ENCODE measurements at regions not wholly inside any gene's neighbourhood (a gene's known extent, or its start where the extent isn't known, plus 50 kb on each side); places are given as distances from the start of the nearest gene placed in this dataset.

DNA sequence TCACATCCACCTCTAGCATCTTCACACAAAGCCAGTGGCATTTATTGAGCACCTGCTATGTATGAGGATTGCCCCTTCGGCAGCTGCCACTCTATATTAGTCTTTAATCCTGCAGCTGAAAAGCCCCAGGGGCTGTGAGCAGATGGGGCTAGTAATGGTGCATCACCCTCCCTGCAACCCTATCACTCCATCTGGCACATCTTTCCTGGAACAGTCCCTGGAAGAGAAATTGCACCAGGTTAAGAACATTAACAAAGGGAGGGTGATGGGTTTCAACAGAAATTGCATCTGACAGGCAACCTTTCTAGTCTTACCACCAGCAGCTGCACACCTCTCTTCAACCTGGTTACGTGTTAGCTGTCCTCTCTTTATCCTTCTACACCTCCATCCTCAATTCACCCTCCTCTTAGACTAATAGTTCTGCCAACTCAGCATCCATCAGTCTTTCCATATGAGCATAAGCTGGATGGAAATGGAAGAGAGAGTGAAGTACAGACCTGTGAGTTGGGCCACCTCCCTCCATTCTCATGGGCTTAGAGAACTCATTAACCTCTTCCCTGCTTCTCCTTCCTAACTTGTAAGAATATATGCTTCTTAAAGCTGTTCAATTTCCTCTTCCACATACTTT, 168.6 kb upstream of the NEBL start:
- TF ChIP-seq POLR2AphosphoS5 (IDR thresholded peaks at IDR 0.05) (no peak), POLR2A (IDR thresholded peaks at IDR 0.05) (no peak), CTCF (IDR thresholded peaks at IDR 0.05) (no peak)
- Histone ChIP-seq H3K4me1 (replicated peaks) (no peaks in the 10 kb centered on the region), H3K36me3 (no peaks in the 10 kb centered on the region), H3K4me3 (no peak overlapping the region), H3K9me3 (no peaks in the 10 kb centered on the region), H3K27me3 (replicated peaks; ENCODE audit: insufficient read depth) (no peaks in the 10 kb centered on the region), H3K27ac (no peak overlapping the region)
- WGBS, result 89% methylated on average over 2 of the region's 2 CpGs
- DNase-seq (ENCODE audit: low spot score), result no peak
- intact Hi-C loops (cut with DNase I), result loop anchor here (10.0 kb wide), 1 partner anchor 171 kb away; the partner anchor contains the start of gene NEBL

DNA sequence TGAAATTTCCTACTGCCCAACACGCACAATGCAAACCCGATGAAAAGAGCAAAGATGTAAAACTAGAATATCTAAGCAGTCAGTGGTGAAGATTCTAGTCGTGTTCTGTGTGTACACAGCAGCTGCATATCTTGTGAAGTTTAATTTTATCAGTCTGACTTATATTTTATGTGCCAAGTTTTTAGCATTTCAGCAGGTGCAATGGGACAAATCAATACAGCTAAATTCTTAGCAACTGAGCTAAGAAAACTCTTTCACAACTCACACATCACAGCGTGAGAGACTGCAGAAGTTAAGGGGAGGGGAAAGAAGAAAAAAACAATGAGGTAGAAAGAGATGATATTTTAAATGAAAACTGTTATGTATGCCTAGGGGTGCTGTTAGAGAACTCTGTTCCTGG, 164.9 kb upstream of the NEBL start:
- whole genome bisulfite sequencing, result 67% methylated on average over 4 of the region's 4 CpGs
- no peak for TF ChIP-seq POLR2A (IDR thresholded peaks at IDR 0.05)
- TF ChIP-seq CTCF (IDR thresholded peaks at IDR 0.05), result no peak
- TF ChIP-seq POLR2AphosphoS5 (IDR thresholded peaks at IDR 0.05), result no peak
- no peaks in the 10 kb centered on the region for H3K27me3 ChIP-seq (replicated peaks; ENCODE audit: insufficient read depth)
- no peak overlapping the region for H3K27ac ChIP-seq
- H3K36me3 ChIP-seq, result no peaks in the 10 kb centered on the region
- no peak for DNase-seq (ENCODE audit: low spot score)
- H3K4me1 ChIP-seq (replicated peaks), result no peaks in the 10 kb centered on the region
- H3K4me3 ChIP-seq, result no peak overlapping the region
- no peaks in the 10 kb centered on the region for H3K9me3 ChIP-seq
- intact Hi-C loops (cut with DNase I), result loop anchor here (10.0 kb wide), 1 partner anchor 167 kb away; the partner anchor contains the start of gene NEBL

DNA sequence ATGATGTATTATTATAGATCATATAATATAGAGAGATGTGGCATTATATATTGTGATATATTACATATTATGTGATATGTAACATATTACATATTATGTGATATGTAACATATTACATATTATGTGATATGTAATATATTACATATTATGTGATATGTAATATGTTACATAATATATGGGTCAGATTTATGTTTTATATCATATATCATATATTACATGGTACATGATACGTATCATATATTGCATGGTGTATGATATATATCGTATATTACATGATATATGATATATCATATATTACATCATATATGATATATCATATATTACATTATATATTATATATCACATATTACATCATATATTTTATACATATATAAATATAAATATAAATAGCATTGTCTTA, 164.1 kb upstream of the NEBL start:
- H3K9me3 ChIP-seq, result no peaks in the 10 kb centered on the region
- 100% methylated on average over 2 of the region's 2 CpGs for WGBS
- H3K27ac ChIP-seq, result no peak overlapping the region
- no peaks in the 10 kb centered on the region for H3K36me3 ChIP-seq
- no peaks in the 10 kb centered on the region for H3K4me1 ChIP-seq (replicated peaks)
- H3K27me3 ChIP-seq (replicated peaks; ENCODE audit: insufficient read depth), result no peaks in the 10 kb centered on the region
- H3K4me3 ChIP-seq, result no peak overlapping the region
- DNase-seq (ENCODE audit: low spot score), result no peak
- intact Hi-C loops (cut with DNase I), result loop anchor here (10.0 kb wide), 1 partner anchor 166 kb away; the partner anchor contains the start of gene NEBL
- TF ChIP-seq POLR2A (IDR thresholded peaks at IDR 0.05) (no peak), CTCF (IDR thresholded peaks at IDR 0.05) (no peak), POLR2AphosphoS5 (IDR thresholded peaks at IDR 0.05) (no peak)

- WGBS, result 91% methylated on average over 4 of the region's 4 CpGs
- Histone ChIP-seq H3K27me3 (replicated peaks; ENCODE audit: insufficient read depth) (no peaks in the 10 kb centered on the region), H3K36me3 (no peaks in the 10 kb centered on the region), H3K27ac (no peak overlapping the region), H3K9me3 (no peaks in the 10 kb centered on the region), H3K4me1 (replicated peaks) (no peaks in the 10 kb centered on the region), H3K4me3 (no peak overlapping the region)
- no peak for TF ChIP-seq CTCF (IDR thresholded peaks at IDR 0.05)
- TF ChIP-seq POLR2AphosphoS5 (IDR thresholded peaks at IDR 0.05), result no peak
- TF ChIP-seq POLR2A (IDR thresholded peaks at IDR 0.05), result no peak
- intact Hi-C loops (cut with DNase I), result loop anchor here (10.0 kb wide), 1 partner anchor 166 kb away; the partner anchor contains the start of gene NEBL
- no peak for DNase-seq (ENCODE audit: low spot score)
These were observed 163.5 kb upstream of the NEBL start for GRCh38 chr10:21060626-21061025.

DNA sequence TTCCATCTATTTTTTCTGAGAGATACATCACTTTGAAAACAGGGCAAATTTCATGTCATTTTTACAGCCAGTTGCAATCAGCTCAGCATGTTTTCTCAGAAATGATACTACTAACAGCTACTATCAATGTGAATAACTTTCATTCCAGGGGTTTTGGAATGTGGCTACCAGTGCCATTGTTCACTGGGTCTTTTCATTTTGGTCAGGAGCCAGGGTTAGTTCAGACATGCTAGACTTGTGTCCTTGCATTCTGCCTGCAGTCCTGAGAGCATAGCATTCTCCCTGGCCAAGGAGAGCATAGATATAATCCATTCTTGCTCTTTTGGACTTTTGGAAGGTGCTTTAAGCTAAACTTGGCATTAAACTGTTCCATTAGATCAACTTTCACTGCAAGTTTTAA, 160.9 kb upstream of the NEBL start:
- H3K4me3 ChIP-seq, result no peak overlapping the region
- intact Hi-C loops (cut with DNase I), result no loop called here
- TF ChIP-seq POLR2A (IDR thresholded peaks at IDR 0.05) (no peak), POLR2AphosphoS5 (IDR thresholded peaks at IDR 0.05) (no peak), CTCF (IDR thresholded peaks at IDR 0.05) (no peak)
- no peaks in the 10 kb centered on the region for H3K27me3 ChIP-seq (replicated peaks; ENCODE audit: insufficient read depth)
- H3K36me3 ChIP-seq, result no peaks in the 10 kb centered on the region
- DNase-seq (ENCODE audit: low spot score), result no peak
- H3K4me1 ChIP-seq (replicated peaks), result no peaks in the 10 kb centered on the region
- H3K27ac ChIP-seq, result no peak overlapping the region
- no peaks in the 10 kb centered on the region for H3K9me3 ChIP-seq
